Activated CD4-positive, alpha-beta T cell treated with anti-CD3 and anti-CD28 coated beads, Interleukin-2, amount 50 U/mL, for 4 hours (primary cell): ENCODE measurements at regions not wholly inside any gene's neighbourhood (a gene's known extent, or its start where the extent isn't known, plus 50 kb on each side); places are given as distances from the start of the nearest gene placed in this dataset.

Source experiments
- DNase-seq, 2 experiments: peaks; one replicate each; pipeline ENCODE4 v3.0.0-alpha.2; 2020

DNA sequence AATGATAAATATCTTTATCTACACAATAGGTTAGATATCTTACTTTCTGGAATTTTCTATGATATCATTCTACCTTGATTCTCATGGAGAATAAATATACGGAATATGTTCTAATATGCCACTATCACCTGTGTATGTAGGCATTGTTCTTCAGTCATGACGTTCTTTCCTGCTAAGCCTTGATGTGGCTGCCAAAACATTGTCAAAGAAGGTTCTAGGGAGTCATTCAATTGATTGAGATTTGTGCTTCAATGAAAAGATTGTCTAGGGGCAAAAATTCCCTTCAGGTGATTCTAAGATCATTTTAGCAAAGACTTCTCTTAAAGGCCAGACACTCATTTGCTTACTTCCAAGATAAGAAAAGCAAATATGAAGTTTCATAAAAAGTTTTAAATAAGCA is 118.1 kb downstream of the MAT2B start:
- no peak for DNase-seq

DNA sequence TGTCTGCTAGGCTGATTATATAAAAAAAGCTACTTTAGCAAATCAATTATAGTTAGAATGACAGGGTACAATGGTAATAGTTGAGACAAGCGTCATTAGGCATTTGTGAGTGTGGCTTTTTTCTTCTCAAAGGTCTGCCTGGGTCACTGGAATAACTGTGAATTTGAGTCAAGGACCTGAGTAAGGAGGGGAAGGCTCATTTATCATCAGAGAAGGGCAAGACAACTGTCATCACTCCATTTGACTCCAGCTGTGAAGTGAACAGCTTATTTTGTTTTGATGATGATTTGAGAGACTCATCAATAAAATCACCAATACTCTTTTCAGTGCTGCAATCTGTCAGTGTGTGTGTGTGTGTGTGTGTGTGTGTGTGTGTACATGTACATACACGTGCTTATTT is 118.6 kb downstream of the MAT2B start:
- no peak for DNase-seq

DNA sequence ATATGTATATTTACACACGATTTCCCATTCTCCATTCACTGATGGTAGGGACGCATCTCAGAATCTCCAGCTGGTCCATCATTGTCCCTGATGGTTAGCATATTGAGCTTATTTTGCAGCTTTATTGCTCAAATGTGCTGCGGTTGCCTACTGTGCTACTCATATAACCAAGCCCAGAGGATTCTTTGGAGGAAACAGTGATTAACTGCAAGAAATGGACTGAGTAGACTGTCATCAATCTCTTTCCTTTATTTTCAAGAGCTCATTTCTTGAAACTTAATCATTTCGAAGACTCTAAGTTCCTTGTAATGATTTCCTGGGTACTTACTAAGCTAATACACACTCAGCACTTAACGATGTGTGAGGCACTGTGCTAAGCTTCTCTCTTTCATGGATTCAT is 119.0 kb downstream of the MAT2B start:
- DNase-seq: no peak

DNA sequence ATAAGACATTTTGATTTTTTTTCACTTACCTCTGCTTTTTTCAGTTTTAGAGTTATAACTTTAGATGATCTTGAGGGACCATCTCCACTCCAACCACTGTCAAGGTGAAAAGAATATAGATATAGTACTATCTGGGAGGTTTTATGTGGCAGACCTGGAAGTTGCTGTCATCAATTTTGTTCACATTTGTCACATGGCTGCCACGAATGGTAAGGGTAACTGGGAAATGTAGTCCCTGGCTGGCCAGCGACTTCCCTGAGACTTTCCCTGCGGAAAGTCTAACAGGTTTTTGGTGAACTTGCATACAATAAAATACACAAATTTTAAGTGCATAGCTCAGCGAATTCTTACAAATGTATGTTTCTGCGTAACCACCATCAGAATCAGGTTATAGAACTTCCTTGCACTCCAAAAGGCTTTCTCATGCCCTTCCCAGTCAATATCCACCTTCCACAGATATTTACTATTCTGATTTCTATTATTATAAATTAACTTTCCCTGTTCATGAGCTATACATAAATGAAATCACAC is 121.5 kb downstream of the MAT2B start:
- DNase-seq: no peak

DNA sequence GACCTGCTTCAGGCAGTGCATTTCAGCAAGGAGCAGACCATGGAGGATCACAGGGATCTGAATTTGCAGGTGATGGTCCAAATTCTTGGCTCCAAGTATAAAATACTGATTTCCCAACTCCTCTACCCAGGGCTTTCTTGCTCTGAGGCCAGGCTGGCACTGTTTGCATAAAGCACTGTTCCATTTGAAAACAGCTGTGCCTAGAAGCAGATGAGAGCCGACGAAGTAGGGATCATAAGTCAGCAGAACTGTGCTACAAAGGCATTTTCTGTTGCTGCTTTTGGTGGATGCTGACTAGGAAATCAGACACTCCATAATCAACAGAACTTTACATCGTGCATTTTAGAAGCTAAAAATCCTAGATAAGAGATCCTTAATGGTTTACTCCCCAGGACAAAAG is 126.4 kb downstream of the MAT2B start:
- no peak for DNase-seq

DNA sequence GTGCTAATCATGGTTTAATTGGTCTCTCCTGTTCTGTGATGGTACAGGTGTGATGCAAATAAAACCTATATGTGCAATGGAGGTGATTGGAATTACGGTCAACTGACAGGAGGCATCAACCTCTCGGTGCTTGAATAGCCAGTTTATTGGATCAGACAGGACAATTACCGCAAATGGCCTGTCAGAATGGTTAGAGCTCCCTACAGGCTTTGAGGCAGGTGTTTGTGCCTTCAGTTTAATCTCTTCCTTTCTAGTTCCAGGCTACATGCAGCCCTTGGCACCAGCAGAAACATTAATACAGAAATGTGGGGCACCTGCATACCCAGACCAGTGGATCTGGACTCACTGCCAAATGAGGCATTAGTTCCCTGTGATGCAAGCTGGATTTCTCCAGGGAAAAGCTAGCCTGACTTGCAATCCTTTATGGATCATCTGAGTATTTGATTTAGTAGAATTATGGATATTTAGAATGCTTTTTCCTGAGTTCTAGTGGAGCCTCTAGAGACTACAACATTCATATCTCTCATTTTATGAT is 128.6 kb downstream of the MAT2B start:
- DNase-seq: no peak

DNA sequence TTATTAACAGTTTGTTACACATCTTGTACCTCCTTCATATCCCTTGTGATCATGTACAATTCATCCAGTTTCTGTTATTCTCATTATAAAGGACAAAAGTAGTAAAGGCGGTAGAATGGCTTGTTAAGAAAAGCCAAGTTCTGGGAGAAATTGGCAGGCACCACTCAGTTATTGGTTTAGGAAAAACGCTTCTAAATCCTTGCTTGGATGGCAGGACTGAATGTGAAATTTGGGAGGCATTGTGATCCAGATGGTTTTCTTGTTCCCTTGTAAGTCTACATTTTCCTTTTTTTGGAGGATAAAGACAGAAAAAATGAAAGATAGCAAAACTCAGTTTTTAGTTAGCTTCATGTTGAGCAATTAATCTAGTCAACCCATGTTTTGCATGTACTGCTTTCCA is 130.2 kb downstream of the MAT2B start:
- DNase-seq: no peak

DNA sequence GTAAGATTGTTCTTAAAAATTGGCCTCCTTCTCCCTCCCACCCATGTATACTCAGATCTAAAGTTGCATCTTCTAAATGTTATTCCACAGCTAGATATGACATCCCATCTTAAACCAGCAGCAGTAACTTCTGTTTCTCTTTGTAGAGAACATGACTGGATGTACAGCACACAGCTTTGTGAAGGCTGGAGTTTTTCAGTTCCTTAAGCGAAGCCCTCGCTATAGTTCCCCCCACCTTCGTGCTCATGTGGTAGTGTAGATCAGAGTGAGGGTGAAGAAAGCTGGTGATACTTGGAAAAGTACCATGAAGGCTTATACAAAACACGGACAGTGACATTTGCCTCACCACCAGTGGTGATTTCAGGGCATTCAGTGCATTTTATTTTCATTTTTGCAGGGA is 137.5 kb downstream of the MAT2B start:
- no peak for DNase-seq

DNA sequence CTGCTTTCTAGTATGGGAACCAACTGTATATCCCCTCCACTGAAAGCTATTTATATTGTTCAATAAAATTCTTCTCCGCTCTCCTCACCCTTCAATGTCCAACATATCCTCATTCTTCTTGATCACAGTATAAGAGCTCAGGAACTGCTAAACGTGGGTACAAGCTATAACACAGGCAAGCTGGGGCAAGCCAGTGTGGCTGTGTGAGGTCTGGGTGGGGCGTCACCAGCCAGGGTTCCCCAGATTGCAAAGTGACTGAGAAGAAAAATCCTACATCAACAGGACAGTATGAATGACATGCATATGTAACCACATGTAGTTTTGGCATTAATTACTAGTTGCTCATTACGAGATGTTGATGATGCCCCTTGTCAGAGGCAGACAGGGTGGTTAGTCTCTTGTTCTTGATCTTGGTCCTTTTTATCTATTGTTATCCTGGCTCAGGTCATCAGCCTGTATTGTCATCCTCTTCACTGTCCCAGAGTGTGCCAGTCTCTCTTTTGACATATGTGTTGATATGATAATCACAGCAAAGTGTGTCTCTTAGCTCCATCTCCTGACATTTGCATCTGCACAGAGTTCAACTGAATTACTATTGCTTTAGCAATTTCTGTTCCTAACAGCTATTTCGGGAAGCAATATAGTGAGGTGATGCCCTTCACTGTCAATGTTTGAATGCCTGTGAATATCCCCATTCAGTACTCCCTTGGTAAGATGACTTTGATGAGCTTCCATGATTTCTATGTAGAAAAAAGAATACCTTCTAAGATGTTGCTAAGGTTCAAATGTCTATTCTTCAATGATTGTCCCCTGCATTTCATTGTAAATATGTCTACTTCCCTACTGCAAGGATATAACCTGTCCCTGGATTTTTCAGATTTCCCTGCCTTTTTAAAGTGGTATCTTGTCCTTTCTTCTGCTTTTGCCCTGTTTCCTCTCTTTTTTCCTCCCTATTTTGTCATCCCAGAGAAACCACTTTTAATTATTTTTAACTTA is 140.3 kb downstream of the MAT2B start:
- DNase-seq: no peak

DNA sequence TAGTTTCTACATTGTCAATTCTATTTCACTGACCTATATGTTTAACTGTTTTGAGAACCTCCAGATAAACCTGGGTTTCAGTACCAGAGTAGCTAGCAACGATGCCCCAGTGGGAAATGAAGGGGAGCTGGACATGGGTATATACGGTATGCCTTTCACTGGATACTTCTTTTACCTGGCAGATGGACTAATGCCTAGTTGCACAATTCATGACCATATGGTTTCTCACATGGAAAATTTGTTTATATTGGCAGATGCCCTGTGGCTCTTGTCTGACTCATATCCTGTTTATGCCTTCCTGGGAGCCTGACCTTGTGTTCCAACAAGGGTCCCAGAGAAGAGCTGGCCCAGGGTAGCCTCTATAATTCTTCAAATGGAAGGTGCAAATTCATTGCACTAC is 144.1 kb downstream of the MAT2B start:
- DNase-seq: no peak

DNA sequence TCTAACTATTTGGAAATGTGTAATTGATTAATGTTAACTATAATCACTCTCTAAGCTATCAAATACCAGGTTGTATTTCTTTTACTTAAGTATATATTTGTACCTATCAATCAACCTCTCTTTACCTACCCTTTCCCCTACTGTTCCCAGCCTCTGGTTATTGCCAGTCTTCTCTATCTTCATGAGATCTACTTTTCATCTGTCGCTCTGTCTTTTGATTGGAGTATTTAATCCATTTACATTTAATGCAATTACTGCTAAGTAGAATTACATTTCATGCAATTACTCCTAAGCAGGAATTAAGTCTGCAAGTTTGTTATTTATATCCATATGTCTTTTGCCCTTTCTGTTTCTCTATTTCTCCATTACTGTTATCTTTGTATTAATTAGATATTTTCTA is 148.1 kb downstream of the MAT2B start:
- DNase-seq: no peak

DNA sequence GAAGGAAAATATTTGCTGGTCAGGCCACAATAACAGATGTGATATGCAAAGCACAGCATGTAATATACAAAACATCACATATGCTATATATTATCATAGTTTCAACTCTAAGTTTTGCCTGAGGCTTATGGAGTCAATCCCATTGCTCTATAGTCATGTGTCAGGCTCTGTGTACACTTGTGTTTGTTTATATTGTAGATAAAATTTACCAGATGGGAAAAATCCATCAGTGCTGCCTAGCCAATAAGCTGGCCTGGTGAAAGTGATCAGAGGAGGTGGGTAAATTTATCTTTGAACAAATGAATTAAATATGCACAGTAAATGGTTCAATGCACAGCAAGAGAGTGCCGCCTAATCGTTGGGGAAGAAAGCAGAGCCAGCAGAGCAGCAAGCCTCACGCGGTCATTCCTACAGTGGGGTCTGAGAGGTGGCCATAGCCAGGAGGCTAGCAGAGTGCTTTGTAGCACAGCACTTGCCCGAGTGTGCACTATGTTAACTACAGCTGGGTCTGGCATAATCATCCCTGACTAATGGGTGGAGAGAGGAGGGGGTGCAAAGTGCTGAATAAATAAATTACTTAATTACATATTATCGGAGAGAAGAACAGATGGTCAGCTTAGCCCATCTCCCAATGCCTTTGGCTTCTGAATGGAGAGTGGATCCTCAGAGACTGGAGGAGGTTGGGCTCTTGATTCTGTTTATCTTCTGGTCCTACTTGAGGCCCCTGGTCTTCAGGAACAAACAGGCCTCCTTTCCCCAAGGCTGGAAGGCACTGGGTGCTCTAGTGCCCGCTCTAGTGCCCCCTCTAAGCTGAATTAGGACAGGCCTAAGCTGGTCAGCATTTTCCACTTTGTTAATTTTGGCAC is 153.5 kb downstream of the MAT2B start:
- DNase-seq: no peak

DNA sequence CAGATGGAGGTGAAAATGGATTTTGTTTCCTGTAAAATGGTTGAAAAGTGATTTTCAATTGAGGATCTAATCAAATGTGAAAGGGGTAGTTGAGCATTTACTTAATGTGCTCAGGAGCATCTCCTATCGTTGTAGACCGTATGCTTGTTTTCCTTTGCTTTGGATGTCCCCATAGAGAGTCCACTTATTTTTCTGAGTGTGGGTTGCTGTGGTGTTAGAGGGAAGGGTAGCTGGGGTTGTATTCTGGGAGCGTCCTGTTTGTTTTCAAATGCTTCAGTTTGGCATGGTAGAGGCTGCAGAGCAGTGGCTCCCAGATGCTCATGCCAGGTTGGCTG is 154.1 kb downstream of the MAT2B start:
- DNase-seq: no peak

DNA sequence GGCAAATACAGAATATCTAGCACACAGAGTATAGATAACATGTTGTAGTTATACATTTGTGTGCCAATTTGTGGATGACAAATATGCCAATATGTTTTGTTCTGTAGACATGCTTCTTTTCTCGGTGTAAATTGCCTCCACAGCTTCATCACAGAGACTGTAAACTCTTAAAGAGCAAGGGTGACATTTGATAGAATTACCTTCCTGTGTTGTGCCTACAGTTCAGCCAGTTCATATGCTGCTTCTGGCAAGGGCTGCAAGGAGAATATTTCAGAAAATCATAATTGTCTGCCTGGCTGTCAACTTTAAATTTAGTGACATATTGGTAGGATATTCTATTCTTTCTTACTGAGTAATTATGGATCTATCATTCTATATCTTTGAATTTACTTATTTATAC is 155.1 kb downstream of the MAT2B start:
- no peak for DNase-seq

DNA sequence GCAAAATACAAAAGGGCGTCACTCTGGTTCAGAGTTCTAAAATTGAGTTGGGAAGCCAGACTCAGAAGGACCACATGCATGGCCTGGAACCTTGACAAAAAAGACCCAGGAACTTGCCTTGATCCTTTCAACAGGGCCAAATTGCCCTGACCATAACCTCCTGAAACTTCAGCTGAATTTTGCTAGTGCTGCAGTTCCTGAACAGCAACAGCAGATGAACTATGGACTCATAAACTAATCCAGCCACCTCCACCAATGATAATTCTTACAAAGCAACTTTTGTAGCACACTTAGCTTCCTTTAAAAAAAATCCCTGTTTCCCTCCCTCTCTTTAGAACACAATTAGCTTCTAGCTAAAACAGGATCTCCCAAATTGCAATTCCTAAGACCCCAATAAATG is 155.9 kb downstream of the MAT2B start:
- no peak for DNase-seq

DNA sequence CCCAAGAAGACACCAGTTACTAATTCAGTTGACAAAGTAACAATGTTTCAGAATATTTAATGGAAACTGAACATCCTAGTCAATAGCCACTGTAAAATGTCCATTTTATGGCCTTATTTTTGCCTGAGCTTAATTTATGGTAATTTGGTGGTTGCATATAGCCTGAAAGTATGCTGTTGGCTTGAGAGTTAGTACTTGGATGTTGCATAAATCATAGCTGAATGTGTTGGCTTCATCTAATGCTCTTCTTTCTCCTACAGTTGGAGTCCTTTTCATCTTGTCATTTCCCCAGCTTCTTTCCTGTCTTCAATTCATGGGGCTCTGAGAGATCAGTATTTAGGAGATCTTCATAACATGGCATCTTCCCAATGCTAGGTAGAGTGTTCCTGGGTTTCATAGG is 164.6 kb downstream of the MAT2B start:
- DNase-seq: no peak

DNA sequence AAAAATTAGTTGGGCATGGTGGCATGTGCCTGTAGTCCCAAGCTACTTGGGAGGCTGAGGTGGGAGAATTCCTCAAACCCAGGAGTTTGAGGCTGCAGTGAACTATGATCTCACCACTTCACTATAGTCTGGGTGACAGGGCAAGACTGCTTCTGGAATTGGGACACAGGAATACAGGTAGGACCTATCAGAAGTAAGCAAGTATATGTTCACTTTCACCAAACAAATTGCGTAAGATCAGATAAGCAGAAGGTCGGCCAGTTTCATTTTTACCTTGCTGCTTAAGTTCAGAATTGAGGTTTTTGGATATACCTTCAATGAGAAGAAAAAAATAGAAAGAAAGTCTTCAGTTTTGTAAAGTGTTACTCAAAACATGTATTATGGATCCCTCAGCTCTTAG is 171.7 kb downstream of the MAT2B start:
- no peak for DNase-seq

DNA sequence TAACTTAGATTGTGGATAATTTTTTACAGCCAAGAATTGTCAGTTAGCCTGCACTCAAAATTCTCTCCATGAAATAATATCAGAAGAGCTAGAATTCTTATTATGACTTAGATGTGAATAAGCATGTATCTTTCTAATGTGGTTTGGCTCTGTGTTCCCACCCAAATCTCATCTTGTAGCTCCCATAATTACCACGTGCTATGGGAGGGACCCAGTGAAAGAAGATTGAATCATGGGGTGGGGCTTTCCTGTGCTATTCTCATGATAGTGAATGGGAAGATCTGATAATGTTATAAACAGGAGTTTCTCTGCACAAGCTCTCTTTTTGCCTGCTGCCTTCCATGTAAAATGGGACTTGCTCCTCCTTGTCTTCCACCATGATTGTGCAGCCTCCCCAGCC is 176.8 kb downstream of the MAT2B start:
- DNase-seq: no peak

DNA sequence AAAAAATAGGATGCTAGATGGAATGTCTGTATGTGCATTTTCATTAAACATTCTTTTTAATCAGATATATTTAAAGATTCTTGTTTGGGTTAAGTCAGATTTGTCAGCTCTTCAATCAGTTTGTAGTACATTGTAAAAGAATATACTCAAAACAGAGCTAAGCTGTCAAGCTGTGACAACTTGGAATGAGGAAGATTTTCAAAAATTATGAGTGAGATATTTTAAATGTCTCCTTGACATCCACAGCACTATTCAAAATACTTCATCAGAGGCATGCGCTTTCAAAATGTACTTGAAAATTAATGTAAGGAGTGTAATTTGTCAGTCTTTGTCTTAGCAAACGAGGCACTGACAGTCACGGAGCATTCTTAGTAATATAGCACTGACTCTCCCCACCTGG is 182.0 kb downstream of the MAT2B start:
- DNase-seq: no peak

DNA sequence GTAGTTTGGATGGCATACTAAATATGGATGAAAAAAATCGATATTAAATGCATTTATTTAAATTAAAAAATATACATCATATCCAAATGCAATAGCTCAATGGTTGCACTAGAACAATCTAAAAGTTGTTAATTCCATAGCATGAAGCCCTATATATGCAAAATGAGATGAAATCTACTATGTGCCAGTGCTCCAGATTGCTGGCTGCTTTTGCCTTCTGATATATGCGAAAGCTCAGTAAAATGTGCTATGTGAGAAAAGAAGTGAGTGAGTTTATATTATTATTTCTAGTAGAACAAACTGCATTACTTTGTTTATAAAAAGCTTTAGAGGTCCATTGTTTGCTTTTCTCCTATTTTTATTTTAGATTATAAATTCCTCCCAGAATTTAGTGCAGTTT is 186.7 kb downstream of the MAT2B start:
- DNase-seq: no peak

DNA sequence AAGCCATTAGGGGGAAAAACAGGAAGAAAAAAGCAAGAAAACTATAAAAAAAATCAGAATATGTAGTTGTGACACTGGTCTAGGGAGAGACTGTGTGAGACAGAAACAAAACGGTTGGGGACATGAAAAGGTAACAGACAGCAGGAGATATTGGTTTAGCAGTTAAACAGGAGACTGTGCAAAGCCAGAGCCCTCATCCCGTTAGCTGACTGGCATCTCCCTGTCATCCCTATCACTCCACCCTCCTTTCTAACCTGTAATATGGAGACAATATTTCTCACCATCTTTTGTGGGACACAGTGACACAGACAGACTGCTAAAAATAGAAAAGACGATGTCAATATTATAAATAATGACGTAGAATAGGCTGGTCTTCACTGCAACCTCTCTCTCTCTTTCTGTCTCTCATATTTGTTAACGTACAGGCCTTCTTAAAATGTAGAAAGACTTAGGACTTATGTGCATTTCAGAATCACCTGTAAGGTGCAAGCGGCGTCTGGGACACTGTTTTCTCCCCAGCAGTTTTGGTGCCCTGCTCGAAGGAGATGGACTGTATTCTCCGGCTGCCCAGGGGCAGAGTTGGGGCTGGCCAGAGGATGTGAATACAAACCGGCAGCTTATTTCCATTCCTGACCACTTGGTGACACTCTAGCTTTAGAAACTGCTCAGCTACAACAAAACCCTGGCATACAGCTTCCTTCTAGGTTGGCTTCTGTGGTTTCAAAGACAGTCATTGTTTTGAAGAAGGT is 190.6 kb downstream of the MAT2B start:
- no peak for DNase-seq

DNA sequence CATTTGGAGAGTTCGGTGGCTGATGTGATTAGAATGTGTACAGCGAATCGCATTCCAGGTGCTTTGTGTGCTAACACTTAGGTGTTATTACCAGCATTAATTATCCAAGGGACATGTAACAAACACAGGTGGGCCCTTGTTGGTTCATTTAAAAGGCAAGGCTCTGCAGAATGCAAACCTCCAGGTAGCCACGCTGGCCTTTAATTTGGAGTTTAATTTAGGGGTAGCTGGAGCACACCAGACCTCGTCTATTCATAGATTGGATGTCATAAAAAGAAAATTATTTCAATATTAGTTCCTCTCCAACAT is 191.1 kb downstream of the MAT2B start:
- DNase-seq: no peak
